ENCODE measurements at regions not wholly inside any gene's neighbourhood (a gene's known extent, or its start where the extent isn't known, plus 50 kb on each side); places are given as distances from the start of the nearest gene placed in this dataset.

GRCh38 chr4:155134136-155134535 lies 74.3 kb upstream of the NPY2R start:
- H3K4me3 ChIP-seq (ENCODE audit: low read depth, low read length), result no peak overlapping the region
- no peak for TF ChIP-seq CTCF (IDR thresholded peaks at IDR 0.05; ENCODE audit: low read depth, low read length)
- POLR2A ChIA-PET, result no interaction called here
- no peak overlapping the region for H3K27ac ChIP-seq (ENCODE audit: low read depth, low read length)
- DNase-seq (ENCODE audit: low read depth, low spot score), result no peak
- H3K27me3 ChIP-seq (ENCODE audit: control insufficient read depth, insufficient read depth, low read length), result no peaks in the 10 kb centered on the region
- CTCF ChIA-PET, result no interaction called here
- H3K9me3 ChIP-seq (ENCODE audit: control insufficient read depth, insufficient read depth, low read length), result no peaks in the 10 kb centered on the region

- H3K9me3 ChIP-seq (ENCODE audit: control insufficient read depth, insufficient read depth, low read length), result no peaks in the 10 kb centered on the region
- DNase-seq (ENCODE audit: low read depth, low spot score), result no peak
- ChIA-PET CTCF (no interaction called here), POLR2A (no interaction called here)
- no peak for TF ChIP-seq CTCF (IDR thresholded peaks at IDR 0.05; ENCODE audit: low read depth, low read length)
- H3K27me3 ChIP-seq (ENCODE audit: control insufficient read depth, insufficient read depth, low read length), result no peaks in the 10 kb centered on the region
- no peak overlapping the region for H3K4me3 ChIP-seq (ENCODE audit: low read depth, low read length)
- H3K27ac ChIP-seq (ENCODE audit: low read depth, low read length), result no peak overlapping the region
These were observed 67.5 kb upstream of the NPY2R start for GRCh38 chr4:155140889-155141288.

- ChIA-PET POLR2A (no interaction called here), CTCF (no interaction called here)
- H3K4me3 ChIP-seq (ENCODE audit: low read depth, low read length), result no peak overlapping the region
- TF ChIP-seq CTCF (IDR thresholded peaks at IDR 0.05; ENCODE audit: low read depth, low read length), result no peak
- no peaks in the 10 kb centered on the region for H3K9me3 ChIP-seq (ENCODE audit: control insufficient read depth, insufficient read depth, low read length)
- no peak overlapping the region for H3K27ac ChIP-seq (ENCODE audit: low read depth, low read length)
- H3K27me3 ChIP-seq (ENCODE audit: control insufficient read depth, insufficient read depth, low read length), result no peaks in the 10 kb centered on the region
- DNase-seq (ENCODE audit: low read depth, low spot score), result no peak
These were observed 64.9 kb upstream of the NPY2R start for GRCh38 chr4:155143512-155143911.

Data from AG04450 (cell line).